HG03558 (cell line): ENCODE measurements at regions not wholly inside any gene's neighbourhood (a gene's known extent, or its start where the extent isn't known, plus 50 kb on each side); places are given as distances from the start of the nearest gene placed in this dataset.

Source experiments
- ATAC-seq: cut with Tn5 transposase; IDR thresholded peaks from one replicate; pipeline ENCODE4 v1.9.1; 2021; ENCODE audit warnings: moderate number of reproducible peaks; ENCODE audit not compliant: unreplicated experiment; ENCODE audit errors: extremely low read depth

GRCh38 chr18:67243799-67244587 lies 272.5 kb downstream of the DSEL start:
- peak; percentile 52 for ATAC-seq

- no peak for ATAC-seq
Observed at GRCh38 chr18:67242001-67242400, 274.5 kb downstream of the DSEL start.

GRCh38 chr18:67241299-67241698 lies 275.2 kb downstream of the DSEL start:
- ATAC-seq, result no peak

- ATAC-seq, result no peak
Observed at GRCh38 chr18:67239826-67240225, 276.7 kb downstream of the DSEL start.

GRCh38 chr18:67232991-67233390 lies 283.5 kb downstream of the DSEL start:
- ATAC-seq, result no peak

GRCh38 chr18:67232406-67232805 lies 284.1 kb downstream of the DSEL start:
- no peak for ATAC-seq

GRCh38 chr18:67222887-67223286 lies 293.6 kb downstream of the DSEL start:
- no peak for ATAC-seq

- no peak for ATAC-seq
Observed at GRCh38 chr18:67219821-67220220, 296.7 kb downstream of the DSEL start.

- no peak for ATAC-seq
Observed at GRCh38 chr18:67218556-67218955, 298.0 kb downstream of the DSEL start.

GRCh38 chr18:67217551-67218166 lies 298.9 kb downstream of the DSEL start:
- no peak for ATAC-seq

- ATAC-seq, result no peak
Observed at GRCh38 chr18:67216846-67217245, 299.7 kb downstream of the DSEL start.

GRCh38 chr18:67215686-67216085 lies 300.8 kb downstream of the DSEL start:
- ATAC-seq, result no peak

GRCh38 chr18:67211646-67212045 lies 304.9 kb downstream of the DSEL start:
- ATAC-seq, result no peak

GRCh38 chr18:67200665-67201064 lies 315.9 kb downstream of the DSEL start:
- ATAC-seq, result no peak

GRCh38 chr18:67199993-67200617 lies 316.4 kb downstream of the DSEL start:
- peak; percentile 85 for ATAC-seq

- ATAC-seq, result no peak
Observed at GRCh38 chr18:67194886-67195285, 321.6 kb downstream of the DSEL start.

GRCh38 chr18:67192535-67192934 lies 324.0 kb downstream of the DSEL start:
- no peak for ATAC-seq

GRCh38 chr18:67183398-67183797 lies 333.1 kb downstream of the DSEL start:
- no peak for ATAC-seq

- ATAC-seq, result no peak
Observed at GRCh38 chr18:67179726-67180125, 336.8 kb downstream of the DSEL start.

- ATAC-seq, result no peak
Observed at GRCh38 chr18:67159662-67160061, 356.9 kb downstream of the DSEL start.

GRCh38 chr18:67154979-67155378 lies 361.5 kb downstream of the DSEL start:
- ATAC-seq, result no peak
